ENCODE measurements at regions not wholly inside any gene's neighbourhood (a gene's known extent, or its start where the extent isn't known, plus 50 kb on each side); places are given as distances from the start of the nearest gene placed in this dataset.

DNA sequence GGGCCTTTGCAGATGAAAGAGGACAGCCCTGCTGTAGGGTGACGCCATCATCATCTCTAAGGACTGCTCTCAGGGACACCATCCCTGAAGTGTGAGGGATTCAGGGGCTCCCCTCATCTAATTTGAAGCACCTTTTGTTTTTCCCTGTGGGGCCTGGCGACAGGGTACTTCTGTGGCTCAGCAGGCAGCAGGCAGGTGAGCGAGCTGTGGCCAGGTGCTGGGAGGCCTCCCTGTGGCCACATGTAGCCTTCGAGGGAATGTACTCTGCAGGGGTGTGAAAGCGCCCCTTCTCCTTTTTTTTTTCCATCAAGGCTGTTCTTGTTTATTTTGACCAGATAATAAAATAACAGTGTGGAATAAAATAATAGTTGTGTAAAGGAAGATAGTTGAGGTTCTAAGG, 118.2 kb upstream of the DPP6 start:
- Histone ChIP-seq H3K4me1 (no peaks in the 10 kb centered on the region), H3K4me3 (no peak overlapping the region), H3K36me3 (no peaks in the 10 kb centered on the region), H3K27ac (no peak overlapping the region), H3K9me3 (no peaks in the 10 kb centered on the region), H3K27me3 (no peaks in the 10 kb centered on the region)
- no peak for DNase-seq
- no peak for TF ChIP-seq POLR2A (IDR thresholded peaks at IDR 0.05)
- TF ChIP-seq CTCF (IDR thresholded peaks at IDR 0.05) = no peak

GRCh38 chr7:153934629-153935028, 117.6 kb upstream of the DPP6 start:
- no peak for DNase-seq
- no peaks in the 10 kb centered on the region for H3K27me3 ChIP-seq
- TF ChIP-seq POLR2A (IDR thresholded peaks at IDR 0.05) = no peak
- no peak for TF ChIP-seq CTCF (IDR thresholded peaks at IDR 0.05)

DNA sequence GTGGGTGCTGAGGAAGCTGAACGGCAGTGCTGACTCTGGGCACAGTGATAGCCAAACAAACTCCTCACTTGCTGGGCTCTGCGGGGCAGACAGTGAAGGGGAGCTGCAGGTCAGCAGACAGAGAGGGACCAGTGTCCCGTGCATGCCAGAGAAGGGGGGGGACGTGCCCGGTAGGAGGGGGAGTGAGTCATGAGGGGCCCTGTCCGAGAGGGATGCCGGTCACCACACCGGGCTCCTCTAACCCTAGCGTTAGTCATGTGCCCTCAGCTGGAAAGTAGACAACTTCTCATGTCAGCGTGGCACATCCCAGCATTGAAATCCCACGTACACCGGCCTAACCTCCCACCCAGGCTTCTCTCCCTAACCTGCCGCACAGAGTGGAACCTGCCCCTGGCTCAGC, 117.1 kb upstream of the DPP6 start:
- DNase-seq = no peak
- Histone ChIP-seq H3K27me3 (no peaks in the 10 kb centered on the region), H3K4me3 (no peak overlapping the region), H3K9me3 (no peaks in the 10 kb centered on the region), H3K4me1 (no peaks in the 10 kb centered on the region), H3K36me3 (no peaks in the 10 kb centered on the region), H3K27ac (no peak overlapping the region)
- no peak for TF ChIP-seq CTCF (IDR thresholded peaks at IDR 0.05)
- TF ChIP-seq POLR2A (IDR thresholded peaks at IDR 0.05) = no peak

More at GRCh38 chr7:153934629-153935028, 117.6 kb upstream of the DPP6 start:
- Histone ChIP-seq H3K4me3 (no peak overlapping the region), H3K27ac (no peak overlapping the region), H3K4me1 (no peaks in the 10 kb centered on the region), H3K36me3 (no peaks in the 10 kb centered on the region), H3K9me3 (no peaks in the 10 kb centered on the region)

GRCh38 chr7:153938451-153938850, 113.7 kb upstream of the DPP6 start:
- no peak overlapping the region for H3K27ac ChIP-seq
- no peak overlapping the region for H3K4me3 ChIP-seq
- H3K9me3 ChIP-seq = no peaks in the 10 kb centered on the region
- no peaks in the 10 kb centered on the region for H3K27me3 ChIP-seq
- DNase-seq = no peak
- TF ChIP-seq POLR2A (IDR thresholded peaks at IDR 0.05) (no peak), CTCF (IDR thresholded peaks at IDR 0.05) (no peak)
- H3K4me1 ChIP-seq = no peaks in the 10 kb centered on the region
- H3K36me3 ChIP-seq = no peaks in the 10 kb centered on the region

DNA sequence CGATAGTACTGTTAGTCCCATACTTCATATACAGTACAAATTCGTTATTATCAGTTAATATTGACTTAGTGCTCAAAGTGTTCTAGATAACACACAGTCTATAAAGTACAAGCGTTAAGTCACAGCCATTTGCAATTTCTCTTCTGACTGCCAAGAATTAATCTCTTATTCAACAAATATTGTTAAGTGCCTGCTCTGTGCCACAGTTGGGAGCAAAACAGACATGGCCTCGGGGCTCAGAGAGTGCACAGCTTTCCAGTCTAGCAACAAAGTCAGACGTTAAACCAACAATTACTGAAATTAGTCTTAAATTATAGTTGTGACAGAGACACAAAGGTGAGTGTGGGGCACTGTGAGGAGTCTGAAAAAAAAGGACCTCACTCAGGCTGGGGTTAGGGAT, 113.0 kb upstream of the DPP6 start:
- no peak overlapping the region for H3K27ac ChIP-seq
- DNase-seq = no peak

More for the DNA sequence above, 113.0 kb upstream of the DPP6 start:
- no peaks in the 10 kb centered on the region for H3K36me3 ChIP-seq
- H3K27me3 ChIP-seq = no peaks in the 10 kb centered on the region
- TF ChIP-seq CTCF (IDR thresholded peaks at IDR 0.05) (no peak), POLR2A (IDR thresholded peaks at IDR 0.05) (no peak)
- H3K9me3 ChIP-seq = no peaks in the 10 kb centered on the region
- H3K4me3 ChIP-seq = no peak overlapping the region
- no peaks in the 10 kb centered on the region for H3K4me1 ChIP-seq

Data from Peyer's patch (tissue), 4 donors.